ENCODE measurements at regions not wholly inside any gene's neighbourhood (a gene's known extent, or its start where the extent isn't known, plus 50 kb on each side); places are given as distances from the start of the nearest gene placed in this dataset.

DNA sequence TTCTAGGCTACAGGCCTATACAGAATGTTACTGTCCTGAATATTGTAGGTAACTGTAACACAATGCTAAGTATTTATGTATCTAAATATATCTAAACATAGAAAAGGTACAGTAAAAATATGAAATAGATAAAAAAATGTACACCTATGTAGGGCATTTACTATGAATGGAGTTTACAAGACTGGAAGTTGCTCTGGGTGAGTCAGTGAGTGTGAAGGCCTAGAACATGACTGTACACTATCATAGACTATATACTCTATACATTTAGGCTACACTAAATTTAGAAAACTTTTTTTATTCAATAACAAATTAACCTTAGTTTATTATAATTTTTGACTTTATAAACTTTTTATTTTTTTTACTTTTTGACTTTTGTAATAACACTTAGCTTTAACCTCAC lies 136.9 kb downstream of the DUSP10 start:
- in situ Hi-C loops (cut with HindIII; ENCODE audit: low sequenced_read_pairs) = no loop called here
- H3K4me3 ChIP-seq (ENCODE audit: low read depth, low read length) = no peak overlapping the region
- TF ChIP-seq, protein P1, sequence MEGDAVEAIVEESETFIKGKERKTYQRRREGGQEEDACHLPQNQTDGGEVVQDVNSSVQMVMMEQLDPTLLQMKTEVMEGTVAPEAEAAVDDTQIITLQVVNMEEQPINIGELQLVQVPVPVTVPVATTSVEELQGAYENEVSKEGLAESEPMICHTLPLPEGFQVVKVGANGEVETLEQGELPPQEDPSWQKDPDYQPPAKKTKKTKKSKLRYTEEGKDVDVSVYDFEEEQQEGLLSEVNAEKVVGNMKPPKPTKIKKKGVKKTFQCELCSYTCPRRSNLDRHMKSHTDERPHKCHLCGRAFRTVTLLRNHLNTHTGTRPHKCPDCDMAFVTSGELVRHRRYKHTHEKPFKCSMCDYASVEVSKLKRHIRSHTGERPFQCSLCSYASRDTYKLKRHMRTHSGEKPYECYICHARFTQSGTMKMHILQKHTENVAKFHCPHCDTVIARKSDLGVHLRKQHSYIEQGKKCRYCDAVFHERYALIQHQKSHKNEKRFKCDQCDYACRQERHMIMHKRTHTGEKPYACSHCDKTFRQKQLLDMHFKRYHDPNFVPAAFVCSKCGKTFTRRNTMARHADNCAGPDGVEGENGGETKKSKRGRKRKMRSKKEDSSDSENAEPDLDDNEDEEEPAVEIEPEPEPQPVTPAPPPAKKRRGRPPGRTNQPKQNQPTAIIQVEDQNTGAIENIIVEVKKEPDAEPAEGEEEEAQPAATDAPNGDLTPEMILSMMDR (IDR thresholded peaks at IDR 0.05; ENCODE audit: low read depth, low read length) = no peak
- no peak for DNase-seq (ENCODE audit: low read depth, low spot score)

DNA sequence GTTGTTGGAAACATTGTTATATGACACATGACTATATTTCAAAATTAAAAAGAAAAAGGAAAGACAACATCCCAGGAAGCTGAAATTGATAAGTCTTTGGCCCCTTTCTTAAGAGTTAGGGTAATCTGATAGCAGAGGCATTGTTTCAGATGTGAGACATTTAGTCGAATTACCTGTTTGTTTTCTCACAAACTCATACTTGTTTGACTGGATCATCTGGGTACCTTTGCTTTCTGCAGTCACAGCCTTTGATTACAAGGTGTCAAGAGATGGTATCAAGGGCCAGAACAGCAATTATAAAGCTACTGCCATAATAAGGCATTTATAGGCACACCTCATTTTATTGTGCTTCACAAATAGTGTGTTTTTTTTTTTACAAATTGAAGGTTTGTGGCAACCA lies 136.3 kb downstream of the DUSP10 start:
- DNase-seq (ENCODE audit: low read depth, low spot score) = no peak
- in situ Hi-C loops (cut with HindIII; ENCODE audit: low sequenced_read_pairs) = no loop called here
- no peak overlapping the region for H3K4me3 ChIP-seq (ENCODE audit: low read depth, low read length)

GRCh38 chr1:221606256-221606655 lies 135.6 kb downstream of the DUSP10 start:
- H3K4me3 ChIP-seq (ENCODE audit: low read depth, low read length) = no peak overlapping the region
- TF ChIP-seq, protein P1 (IDR thresholded peaks at IDR 0.05; ENCODE audit: low read depth, low read length) = no peak
- in situ Hi-C loops (cut with HindIII; ENCODE audit: low sequenced_read_pairs) = no loop called here
- no peak for DNase-seq (ENCODE audit: low read depth, low spot score)

More for the DNA sequence above, 136.3 kb downstream of the DUSP10 start:
- TF ChIP-seq, protein P1 (IDR thresholded peaks at IDR 0.05; ENCODE audit: low read depth, low read length) = no peak

- in situ Hi-C loops (cut with HindIII; ENCODE audit: low sequenced_read_pairs) = no loop called here
- TF ChIP-seq, protein P1 (IDR thresholded peaks at IDR 0.05; ENCODE audit: low read depth, low read length) = no peak
- no peak overlapping the region for H3K4me3 ChIP-seq (ENCODE audit: low read depth, low read length)
- DNase-seq (ENCODE audit: low read depth, low spot score) = no peak
Observed at GRCh38 chr1:221608835-221609320, 133.0 kb downstream of the DUSP10 start.

DNA sequence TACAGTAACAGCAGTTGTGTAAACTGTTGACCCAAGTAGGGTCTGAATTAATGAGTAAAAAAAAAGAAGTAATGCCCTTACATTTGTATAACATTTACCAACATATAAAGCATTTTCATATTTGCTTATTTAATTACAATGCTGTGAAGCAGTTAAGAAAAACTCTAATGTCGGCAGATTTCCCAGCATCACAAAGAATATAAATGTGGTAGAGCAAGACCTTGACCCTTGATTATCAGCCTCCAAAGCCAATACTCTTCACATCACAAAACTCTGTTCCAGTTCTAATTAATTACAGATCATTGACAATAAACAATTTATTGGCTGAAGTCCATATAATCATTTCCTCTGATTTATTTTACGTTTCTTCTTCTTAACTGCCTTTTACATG lies 130.2 kb downstream of the DUSP10 start:
- no peak for DNase-seq (ENCODE audit: low read depth, low spot score)
- H3K4me3 ChIP-seq (ENCODE audit: low read depth, low read length) = no peak overlapping the region
- in situ Hi-C loops (cut with HindIII; ENCODE audit: low sequenced_read_pairs) = no loop called here
- TF ChIP-seq, protein P1 (IDR thresholded peaks at IDR 0.05; ENCODE audit: low read depth, low read length) = no peak

GRCh38 chr1:221612047-221612777 lies 129.7 kb downstream of the DUSP10 start:
- TF ChIP-seq, protein P1 (IDR thresholded peaks at IDR 0.05; ENCODE audit: low read depth, low read length) = no peak
- DNase-seq (ENCODE audit: low read depth, low spot score) = peak; percentile 88
- in situ Hi-C loops (cut with HindIII; ENCODE audit: low sequenced_read_pairs) = no loop called here
- no peak overlapping the region for H3K4me3 ChIP-seq (ENCODE audit: low read depth, low read length)

All from astrocyte of the spinal cord (primary cell).